ENCODE measurements at regions not wholly inside any gene's neighbourhood (a gene's known extent, or its start where the extent isn't known, plus 50 kb on each side); places are given as distances from the start of the nearest gene placed in this dataset.
A peak's percentile ranks its signal among the peaks of the same experiment; 100 is the strongest.

GRCh38 chr2:59665021-59665420 lies 888.4 kb downstream of the BCL11A start:
- intact Hi-C loops (cut with DNase I): no loop called here
- no peaks in the 10 kb centered on the region for H3K9me3 ChIP-seq (ENCODE audit: control insufficient read depth, low read length)
- no peak overlapping the region for H3K27ac ChIP-seq (ENCODE audit: low read length)
- H3K4me3 ChIP-seq (ENCODE audit: low read length): no peak overlapping the region
- WGBS: 86% methylated on average over 10 of the region's 10 CpGs
- no peaks in the 10 kb centered on the region for H3K4me1 ChIP-seq (ENCODE audit: control insufficient read depth, insufficient read depth, low read length)
- DNase-seq: peak in 1 of 3 donors; percentile 23
- ATAC-seq: no peak
- H3K27me3 ChIP-seq (ENCODE audit: control insufficient read depth, insufficient read depth): no peaks in the 10 kb centered on the region

GRCh38 chr2:59662127-59662861 lies 891.2 kb downstream of the BCL11A start:
- intact Hi-C loops (cut with DNase I): no loop called here
- 71% methylated on average over 11 of the region's 11 CpGs for WGBS

GRCh38 chr2:59660262-59660661 lies 893.2 kb downstream of the BCL11A start:
- 78% methylated on average over 4 of the region's 4 CpGs for WGBS
- Histone ChIP-seq H3K27ac (ENCODE audit: low read length) (no peak overlapping the region), H3K9me3 (ENCODE audit: control insufficient read depth, low read length) (no peaks in the 10 kb centered on the region), H3K4me1 (ENCODE audit: control insufficient read depth, insufficient read depth, low read length) (no peaks in the 10 kb centered on the region), H3K4me3 (ENCODE audit: low read length) (no peak overlapping the region), H3K27me3 (ENCODE audit: control insufficient read depth, insufficient read depth) (no peaks in the 10 kb centered on the region)
- intact Hi-C loops (cut with DNase I): no loop called here
- DNase-seq (no peak), ATAC-seq (no peak)

More at GRCh38 chr2:59662127-59662861, 891.2 kb downstream of the BCL11A start:
- DNase-seq (no peak), ATAC-seq (no peak)
- Histone ChIP-seq H3K4me3 (ENCODE audit: low read length) (no peak overlapping the region), H3K4me1 (ENCODE audit: control insufficient read depth, insufficient read depth, low read length) (no peaks in the 10 kb centered on the region), H3K9me3 (ENCODE audit: control insufficient read depth, low read length) (no peaks in the 10 kb centered on the region), H3K27ac (ENCODE audit: low read length) (no peak overlapping the region), H3K27me3 (ENCODE audit: control insufficient read depth, insufficient read depth) (no peaks in the 10 kb centered on the region)

GRCh38 chr2:59658906-59659635 lies 894.4 kb downstream of the BCL11A start:
- intact Hi-C loops (cut with DNase I): no loop called here
- no peak overlapping the region for H3K27ac ChIP-seq (ENCODE audit: low read length)
- no peak for DNase-seq
- ATAC-seq: no peak
- no peaks in the 10 kb centered on the region for H3K9me3 ChIP-seq (ENCODE audit: control insufficient read depth, low read length)
- H3K27me3 ChIP-seq (ENCODE audit: control insufficient read depth, insufficient read depth): no peaks in the 10 kb centered on the region
- 67% methylated on average over 7 of the region's 7 CpGs for WGBS
- H3K4me1 ChIP-seq (ENCODE audit: control insufficient read depth, insufficient read depth, low read length): no peaks in the 10 kb centered on the region
- H3K4me3 ChIP-seq (ENCODE audit: low read length): no peak overlapping the region

GRCh38 chr2:59655809-59656208 lies 897.6 kb downstream of the BCL11A start:
- Histone ChIP-seq H3K9me3 (ENCODE audit: control insufficient read depth, low read length) (no peaks in the 10 kb centered on the region), H3K27ac (ENCODE audit: low read length) (no peak overlapping the region), H3K27me3 (ENCODE audit: control insufficient read depth, insufficient read depth) (no peaks in the 10 kb centered on the region), H3K4me1 (ENCODE audit: control insufficient read depth, insufficient read depth, low read length) (no peaks in the 10 kb centered on the region), H3K4me3 (ENCODE audit: low read length) (no peak overlapping the region)
- 93% methylated on average over 9 of the region's 9 CpGs for WGBS
- no peak for ATAC-seq
- intact Hi-C loops (cut with DNase I): no loop called here
- no peak for DNase-seq

- ATAC-seq: no peak
- intact Hi-C loops (cut with DNase I): no loop called here
- H3K4me3 ChIP-seq (ENCODE audit: low read length): no peak overlapping the region
- no peaks in the 10 kb centered on the region for H3K27me3 ChIP-seq (ENCODE audit: control insufficient read depth, insufficient read depth)
- H3K9me3 ChIP-seq (ENCODE audit: control insufficient read depth, low read length): no peaks in the 10 kb centered on the region
- no peaks in the 10 kb centered on the region for H3K4me1 ChIP-seq (ENCODE audit: control insufficient read depth, insufficient read depth, low read length)
- H3K27ac ChIP-seq (ENCODE audit: low read length): no peak overlapping the region
- no peak for DNase-seq
- WGBS: 42% methylated on average over 4 of the region's 4 CpGs
Measured at GRCh38 chr2:59654710-59655109, 898.7 kb downstream of the BCL11A start.

- Histone ChIP-seq H3K27ac (ENCODE audit: low read length) (no peak overlapping the region), H3K9me3 (ENCODE audit: control insufficient read depth, low read length) (no peaks in the 10 kb centered on the region), H3K4me3 (ENCODE audit: low read length) (no peak overlapping the region), H3K27me3 (ENCODE audit: control insufficient read depth, insufficient read depth) (no peaks in the 10 kb centered on the region), H3K4me1 (ENCODE audit: control insufficient read depth, insufficient read depth, low read length) (no peaks in the 10 kb centered on the region)
- DNase-seq: no peak
- intact Hi-C loops (cut with DNase I): no loop called here
- no peak for ATAC-seq
- WGBS: 40% methylated on average over 2 of the region's 2 CpGs
Measured at GRCh38 chr2:59653164-59653563, 900.3 kb downstream of the BCL11A start.

GRCh38 chr2:59630789-59631188 lies 922.7 kb downstream of the BCL11A start:
- H3K27me3 ChIP-seq (ENCODE audit: control insufficient read depth, insufficient read depth): no peaks in the 10 kb centered on the region
- no peaks in the 10 kb centered on the region for H3K9me3 ChIP-seq (ENCODE audit: control insufficient read depth, low read length)
- DNase-seq (no peak), ATAC-seq (no peak)
- no peak overlapping the region for H3K27ac ChIP-seq (ENCODE audit: low read length)
- H3K4me1 ChIP-seq (ENCODE audit: control insufficient read depth, insufficient read depth, low read length): no peaks in the 10 kb centered on the region
- H3K4me3 ChIP-seq (ENCODE audit: low read length): no peak overlapping the region
- intact Hi-C loops (cut with DNase I): no loop called here
- WGBS: 76% methylated on average over 1 of the region's 1 CpG

GRCh38 chr2:59627599-59627998 lies 925.9 kb downstream of the BCL11A start:
- DNase-seq (no peak), ATAC-seq (no peak)
- 0% methylated on average over 1 of the region's 1 CpG for WGBS
- H3K27ac ChIP-seq (ENCODE audit: low read length): no peak overlapping the region
- H3K4me1 ChIP-seq (ENCODE audit: control insufficient read depth, insufficient read depth, low read length): no peaks in the 10 kb centered on the region
- H3K27me3 ChIP-seq (ENCODE audit: control insufficient read depth, insufficient read depth): no peaks in the 10 kb centered on the region
- H3K9me3 ChIP-seq (ENCODE audit: control insufficient read depth, low read length): no peaks in the 10 kb centered on the region
- intact Hi-C loops (cut with DNase I): no loop called here
- no peak overlapping the region for H3K4me3 ChIP-seq (ENCODE audit: low read length)

- H3K27me3 ChIP-seq (ENCODE audit: control insufficient read depth, insufficient read depth): no peaks in the 10 kb centered on the region
- intact Hi-C loops (cut with DNase I): no loop called here
- H3K27ac ChIP-seq (ENCODE audit: low read length): no peak overlapping the region
- ATAC-seq: no peak
- DNase-seq: no peak
- H3K4me3 ChIP-seq (ENCODE audit: low read length): no peak overlapping the region
- H3K9me3 ChIP-seq (ENCODE audit: control insufficient read depth, low read length): no peaks in the 10 kb centered on the region
- no peaks in the 10 kb centered on the region for H3K4me1 ChIP-seq (ENCODE audit: control insufficient read depth, insufficient read depth, low read length)
Measured at GRCh38 chr2:59622599-59623308, 930.7 kb downstream of the BCL11A start.

GRCh38 chr2:59604123-59604522 lies 949.3 kb downstream of the BCL11A start:
- Histone ChIP-seq H3K27ac (ENCODE audit: low read length) (no peak overlapping the region), H3K4me3 (ENCODE audit: low read length) (no peak overlapping the region), H3K4me1 (ENCODE audit: control insufficient read depth, insufficient read depth, low read length) (no peaks in the 10 kb centered on the region), H3K27me3 (ENCODE audit: control insufficient read depth, insufficient read depth) (no peaks in the 10 kb centered on the region), H3K9me3 (ENCODE audit: control insufficient read depth, low read length) (no peaks in the 10 kb centered on the region)
- no peak for ATAC-seq
- intact Hi-C loops (cut with DNase I): no loop called here
- no peak for DNase-seq
- 23% methylated on average over 1 of the region's 1 CpG for WGBS
